OCI-LY3 (cell line): ENCODE measurements at regions not wholly inside any gene's neighbourhood (a gene's known extent, or its start where the extent isn't known, plus 50 kb on each side); places are given as distances from the start of the nearest gene placed in this dataset.

Experiments used
- H2AFZ ChIP-seq: fragments of 200-600, 300-600 bp; shearing (Covaris generic); 2 replicates; pipeline ENCODE4 v1.6.0; 2014; ENCODE audit warnings: antibody characterized with exemption, low read depth, low read length
- H3K27ac ChIP-seq: fragments of 200-600, 300-600 bp; sonication (generic); 2 replicates; pipeline ENCODE4 v1.5.1; 2014; ENCODE audit warnings: mild to moderate bottlenecking, low read length, moderate library complexity, mixed read lengths
- H3K27me3 ChIP-seq: fragments of 200-600, 300-600 bp; sonication (generic); 2 replicates; pipeline ENCODE4 v1.6.1; 2014; ENCODE audit warnings: low read depth, low read length, mixed read lengths
- H3K36me3 ChIP-seq: fragments of 200-600, 300-600 bp; sonication (generic); replicated peaks from 2 replicates; pipeline ENCODE3; 2014; ENCODE audit warnings: low read depth, low read length, mixed read lengths
- H3K4me1 ChIP-seq: fragments of 300-600, 200-600 bp; sonication (generic); 2 replicates; pipeline ENCODE4 v1.6.1; 2014; ENCODE audit warnings: low read length, mixed read lengths
- H3K4me2 ChIP-seq: fragments of 200-600, 300-600 bp; sonication (generic); 2 replicates; pipeline ENCODE4 v1.6.1; 2014; ENCODE audit warnings: low read length, mixed read lengths
- H3K4me3 ChIP-seq: fragments of 300-600, 200-600 bp; sonication (generic); 2 replicates; pipeline ENCODE4 v1.5.1; 2014; ENCODE audit warnings: antibody characterized with exemption, mild to moderate bottlenecking, low read length, moderate library complexity
- H3K79me2 ChIP-seq: fragments of 300-600, 200-600 bp; shearing (Covaris generic); 2 replicates; pipeline ENCODE4 v1.6.1; 2014; ENCODE audit warnings: mild to moderate bottlenecking, low read length, mixed read lengths
- H3K9ac ChIP-seq: fragments of 300-600, 200-600 bp; shearing (Covaris generic); 2 replicates; pipeline ENCODE4 v1.6.0; 2014; ENCODE audit warnings: mild to moderate bottlenecking, low read length, moderate library complexity
- H3K9me3 ChIP-seq: fragments of 200-600, 300-600 bp; shearing (Covaris generic); 2 replicates; pipeline ENCODE4 v1.6.1; 2014; ENCODE audit warnings: low read length, mixed read lengths; ENCODE audit not compliant: insufficient read depth
- H4K20me1 ChIP-seq: fragments of 200-600, 300-600 bp; sonication (generic); 2 replicates; pipeline ENCODE4 v1.6.1; 2016; ENCODE audit warnings: low read length, mixed read lengths; ENCODE audit not compliant: insufficient read depth
- EZH2phosphoT487 ChIP-seq: fragments of 200-600 bp; shearing (Covaris generic); IDR thresholded peaks from 2 replicates; pipeline ENCODE4 v1.6.1; 2018; ENCODE audit warnings: antibody characterized with exemption, mixed run types, low read depth
- TF ChIP-seq, protein P1 (sequence below): fragments of 200-600, 300-600 bp; sonication (generic); IDR thresholded peaks from 2 replicates; pipeline ENCODE4 v1.5.1; 2014; ENCODE audit warnings: antibody characterized with exemption, low read length, low read depth

DNA sequence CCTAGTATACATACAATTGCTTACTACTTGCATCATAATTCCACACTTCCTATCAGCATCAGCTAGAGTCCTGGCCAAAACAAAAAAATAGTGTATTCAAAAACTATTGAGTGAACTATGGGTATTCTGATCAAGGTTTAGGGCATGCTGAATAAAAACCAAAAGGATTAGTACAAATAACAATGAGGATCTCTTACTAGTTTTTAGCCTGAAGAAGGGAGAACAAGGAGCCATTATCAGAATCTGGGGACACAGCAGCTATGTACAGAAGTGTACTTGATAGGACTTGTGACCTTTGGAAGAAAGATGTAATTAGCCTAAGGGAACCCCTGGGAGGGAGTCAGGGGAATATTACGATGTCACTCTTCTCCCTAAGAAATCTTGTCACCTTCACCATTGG lies 832.2 kb downstream of the SQOR start:
- Histone ChIP-seq H3K4me1 (no peaks in the 10 kb centered on the region), H3K4me2 (no peak overlapping the region), H3K9ac (no peak overlapping the region), H3K27ac (no peak overlapping the region), H2AFZ (no peak overlapping the region), H4K20me1 (no peaks in the 10 kb centered on the region), H3K79me2 (no peaks in the 10 kb centered on the region), H3K4me3 (no peak overlapping the region), H3K9me3 (no peaks in the 10 kb centered on the region), H3K27me3 (no peaks in the 10 kb centered on the region), H3K36me3 (no peaks in the 10 kb centered on the region)
- TF ChIP-seq EZH2phosphoT487: no peak
- TF ChIP-seq, protein P1, sequence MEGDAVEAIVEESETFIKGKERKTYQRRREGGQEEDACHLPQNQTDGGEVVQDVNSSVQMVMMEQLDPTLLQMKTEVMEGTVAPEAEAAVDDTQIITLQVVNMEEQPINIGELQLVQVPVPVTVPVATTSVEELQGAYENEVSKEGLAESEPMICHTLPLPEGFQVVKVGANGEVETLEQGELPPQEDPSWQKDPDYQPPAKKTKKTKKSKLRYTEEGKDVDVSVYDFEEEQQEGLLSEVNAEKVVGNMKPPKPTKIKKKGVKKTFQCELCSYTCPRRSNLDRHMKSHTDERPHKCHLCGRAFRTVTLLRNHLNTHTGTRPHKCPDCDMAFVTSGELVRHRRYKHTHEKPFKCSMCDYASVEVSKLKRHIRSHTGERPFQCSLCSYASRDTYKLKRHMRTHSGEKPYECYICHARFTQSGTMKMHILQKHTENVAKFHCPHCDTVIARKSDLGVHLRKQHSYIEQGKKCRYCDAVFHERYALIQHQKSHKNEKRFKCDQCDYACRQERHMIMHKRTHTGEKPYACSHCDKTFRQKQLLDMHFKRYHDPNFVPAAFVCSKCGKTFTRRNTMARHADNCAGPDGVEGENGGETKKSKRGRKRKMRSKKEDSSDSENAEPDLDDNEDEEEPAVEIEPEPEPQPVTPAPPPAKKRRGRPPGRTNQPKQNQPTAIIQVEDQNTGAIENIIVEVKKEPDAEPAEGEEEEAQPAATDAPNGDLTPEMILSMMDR: no peak

GRCh38 chr15:46471096-46471495 lies 836.3 kb downstream of the SQOR start:
- TF ChIP-seq, protein P1: no peak
- no peak for TF ChIP-seq EZH2phosphoT487
- no peak overlapping the region for H2AFZ ChIP-seq
- no peaks in the 10 kb centered on the region for H3K9me3 ChIP-seq
- H4K20me1 ChIP-seq: no peaks in the 10 kb centered on the region
- H3K4me3 ChIP-seq: no peak overlapping the region
- H3K27me3 ChIP-seq: no peaks in the 10 kb centered on the region
- no peak overlapping the region for H3K4me2 ChIP-seq
- no peaks in the 10 kb centered on the region for H3K4me1 ChIP-seq
- no peaks in the 10 kb centered on the region for H3K79me2 ChIP-seq
- no peak overlapping the region for H3K9ac ChIP-seq
- no peak overlapping the region for H3K27ac ChIP-seq
- no peaks in the 10 kb centered on the region for H3K36me3 ChIP-seq

- Histone ChIP-seq H3K9me3 (no peaks in the 10 kb centered on the region), H3K36me3 (no peaks in the 10 kb centered on the region), H3K79me2 (no peaks in the 10 kb centered on the region), H3K4me2 (no peak overlapping the region), H3K27ac (no peak overlapping the region), H3K4me1 (no peaks in the 10 kb centered on the region), H3K4me3 (no peak overlapping the region), H3K27me3 (no peaks in the 10 kb centered on the region), H2AFZ (no peak overlapping the region), H4K20me1 (no peaks in the 10 kb centered on the region), H3K9ac (no peak overlapping the region)
- TF ChIP-seq EZH2phosphoT487: no peak
- TF ChIP-seq, protein P1: no peak
Observed at GRCh38 chr15:46489276-46489675, 854.4 kb downstream of the SQOR start.

DNA sequence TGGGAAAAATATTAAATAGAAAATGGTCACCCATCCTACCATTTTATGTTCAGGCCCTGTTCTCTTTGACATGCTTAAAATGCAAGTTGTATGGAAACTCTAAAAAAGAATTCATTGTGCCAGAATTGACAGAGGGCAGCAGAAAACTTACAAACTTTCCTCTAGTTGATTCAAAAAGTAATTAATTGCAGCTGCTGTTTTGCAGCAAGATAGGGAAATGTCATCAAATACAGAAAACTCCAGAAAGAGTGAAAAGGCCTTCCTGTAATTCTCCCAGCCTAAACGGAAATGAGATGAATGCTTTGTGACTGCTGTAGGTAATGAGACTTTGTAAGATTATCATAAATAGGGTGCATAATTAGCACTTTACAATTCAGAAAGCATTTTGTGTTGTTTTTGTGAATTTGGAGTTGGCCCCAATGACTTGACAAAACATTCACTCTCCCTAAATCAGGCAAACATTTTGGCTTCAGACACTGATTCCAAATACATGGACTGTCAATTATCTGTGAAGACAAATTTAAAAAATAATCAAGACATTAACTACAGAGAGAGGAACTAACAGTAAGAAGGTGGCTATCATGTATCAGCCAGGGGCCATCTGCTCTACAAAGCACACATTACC lies 861.8 kb downstream of the SQOR start:
- H3K4me2 ChIP-seq: no peak overlapping the region
- H3K9me3 ChIP-seq: no peaks in the 10 kb centered on the region
- no peak overlapping the region for H3K9ac ChIP-seq

More for the DNA sequence above, 861.8 kb downstream of the SQOR start:
- H2AFZ ChIP-seq: no peak overlapping the region
- TF ChIP-seq EZH2phosphoT487: no peak
- TF ChIP-seq, protein P1: no peak
- H3K36me3 ChIP-seq: no peaks in the 10 kb centered on the region
- no peak overlapping the region for H3K4me3 ChIP-seq
- no peaks in the 10 kb centered on the region for H3K27me3 ChIP-seq
- H3K4me1 ChIP-seq: no peaks in the 10 kb centered on the region
- no peaks in the 10 kb centered on the region for H3K79me2 ChIP-seq
- H4K20me1 ChIP-seq: no peaks in the 10 kb centered on the region
- H3K27ac ChIP-seq: no peak overlapping the region
